ENCODE measurements at regions not wholly inside any gene's neighbourhood (a gene's known extent, or its start where the extent isn't known, plus 50 kb on each side); places are given as distances from the start of the nearest gene placed in this dataset.

GRCh38 chr5:124059200-124059599, 547.2 kb downstream of the CSNK1G3 start:
- DNase-seq (ENCODE audit: low spot score) = no peak

GRCh38 chr5:124057724-124058231, 545.8 kb downstream of the CSNK1G3 start:
- no peak for DNase-seq (ENCODE audit: low spot score)

- no peak for DNase-seq (ENCODE audit: low spot score)
Measured at GRCh38 chr5:124056991-124057723, 545.2 kb downstream of the CSNK1G3 start.

GRCh38 chr5:124056326-124056990, 544.5 kb downstream of the CSNK1G3 start:
- no peak for DNase-seq (ENCODE audit: low spot score)

- no peak for DNase-seq (ENCODE audit: low spot score)
Measured at GRCh38 chr5:124055751-124056150, 543.8 kb downstream of the CSNK1G3 start.

GRCh38 chr5:124054564-124054963, 542.6 kb downstream of the CSNK1G3 start:
- no peak for DNase-seq (ENCODE audit: low spot score)

- DNase-seq (ENCODE audit: low spot score) = no peak
Measured at GRCh38 chr5:124053340-124053739, 541.4 kb downstream of the CSNK1G3 start.

GRCh38 chr5:124052201-124052600, 540.2 kb downstream of the CSNK1G3 start:
- DNase-seq (ENCODE audit: low spot score) = no peak

- no peak for DNase-seq (ENCODE audit: low spot score)
Measured at GRCh38 chr5:124050120-124050770, 538.3 kb downstream of the CSNK1G3 start.

GRCh38 chr5:124045412-124045811, 533.4 kb downstream of the CSNK1G3 start:
- DNase-seq (ENCODE audit: low spot score) = no peak

- no peak for DNase-seq (ENCODE audit: low spot score)
Measured at GRCh38 chr5:124044613-124045012, 532.6 kb downstream of the CSNK1G3 start.

- DNase-seq (ENCODE audit: low spot score) = no peak
Measured at GRCh38 chr5:124043456-124043855, 531.5 kb downstream of the CSNK1G3 start.

GRCh38 chr5:124040799-124041198, 528.8 kb downstream of the CSNK1G3 start:
- no peak for DNase-seq (ENCODE audit: low spot score)

GRCh38 chr5:124039410-124039809, 527.4 kb downstream of the CSNK1G3 start:
- DNase-seq (ENCODE audit: low spot score) = no peak

- DNase-seq (ENCODE audit: low spot score) = no peak
Measured at GRCh38 chr5:124036786-124037185, 524.8 kb downstream of the CSNK1G3 start.

GRCh38 chr5:124034963-124035362, 523.0 kb downstream of the CSNK1G3 start:
- no peak for DNase-seq (ENCODE audit: low spot score)

GRCh38 chr5:124034083-124034700, 522.2 kb downstream of the CSNK1G3 start:
- DNase-seq (ENCODE audit: low spot score) = no peak

- DNase-seq (ENCODE audit: low spot score) = no peak
Measured at GRCh38 chr5:124030043-124030491, 518.1 kb downstream of the CSNK1G3 start.

GRCh38 chr5:124027441-124027840, 515.5 kb downstream of the CSNK1G3 start:
- DNase-seq (ENCODE audit: low spot score) = no peak

- no peak for DNase-seq (ENCODE audit: low spot score)
Measured at GRCh38 chr5:124025306-124025845, 513.4 kb downstream of the CSNK1G3 start.

GRCh38 chr5:124022966-124023365, 511.0 kb downstream of the CSNK1G3 start:
- DNase-seq (ENCODE audit: low spot score) = no peak

- DNase-seq (ENCODE audit: low spot score) = no peak
Measured at GRCh38 chr5:124021776-124022175, 509.8 kb downstream of the CSNK1G3 start.

Data from ecto neural progenitor cell (in vitro differentiated cells).